B cell (primary cell): ENCODE measurements at regions not wholly inside any gene's neighbourhood (a gene's known extent, or its start where the extent isn't known, plus 50 kb on each side); places are given as distances from the start of the nearest gene placed in this dataset.
"Not testable (repeated sequence)": the region's sequence is repeated elsewhere in the genome, so short reads cannot be mapped to it uniquely, and the experiment has no call there.

Experiments
- ATAC-seq: fragments of 200-7000 bp; cut with Tn5 transposase; one replicate; pipeline ENCODE4 v1.10.0; 2021; ENCODE audit warnings: low read depth, mild to moderate bottlenecking, moderate number of reproducible peaks, moderate library complexity
- CTCF ChIA-PET: fragments of 350-600 bp; sonication (Branson Sonifier 250); formaldehyde crosslinking; loops from one replicate; lab custom pipeline; 2021; ENCODE audit warnings: antibody characterized with exemption, inconsistent platforms; lab: Charles Lee
- POLR2A ChIA-PET: fragments of 350-600 bp; sonication (Branson Sonifier 250); formaldehyde crosslinking; loops from one replicate; lab custom pipeline; 2021; ENCODE audit warnings: antibody characterized with exemption; lab: Charles Lee
- DNase-seq: peaks from one replicate; pipeline ENCODE4 v3.0.0; 2013
- H2AFZ ChIP-seq: 2 replicates; pipeline ENCODE4 v1.6.1; 2012; ENCODE audit warnings: mild to moderate bottlenecking, low read depth, low read length; ENCODE audit not compliant: insufficient read depth, poor library complexity, severe bottlenecking
- H3K27ac ChIP-seq, 2 donors: 1 replicate in 1 of 2; 2 replicates in 1 of 2; pipeline ENCODE4 v1.5.1; 2012 to 2013; ENCODE audit warnings: low read length in 2 of 2, mild to moderate bottlenecking in 2 of 2, moderate library complexity in 1 of 2
- H3K27me3 ChIP-seq, 4 experiments: fragments of 200-600 bp in 1 of 4; sonication (generic) in 1 of 4; replicated peaks in 1 of 4; 1 replicate in 2 of 4; 2 replicates in 2 of 4; pipeline versions ENCODE4 v1.6.1 to v1.7.0; 2013 to 2016; ENCODE audit warnings: low read length in 3 of 4, mild to moderate bottlenecking in 2 of 4, mixed read lengths in 1 of 4, moderate library complexity in 1 of 4; ENCODE audit not compliant: insufficient read depth in 4 of 4, control insufficient read depth in 3 of 4; ENCODE audit errors: control extremely low read depth in 1 of 4
- H3K36me3 ChIP-seq, 2 experiments: replicated peaks in 1 of 2; 1 replicate in 1 of 2; 2 replicates in 1 of 2; pipeline versions ENCODE4 v1.6.1 to v1.7.1; 2013; ENCODE audit warnings: low read length in 1 of 2; ENCODE audit not compliant: insufficient read depth in 2 of 2, control insufficient read depth in 1 of 2; ENCODE audit errors: control extremely low read depth in 1 of 2, extremely low read depth in 1 of 2
- H3K4me1 ChIP-seq, 2 donors: fragments of 200-600 bp in 1 of 2; sonication (generic) in 1 of 2; 1 replicate in 1 of 2; 2 replicates in 1 of 2; pipeline versions ENCODE4 v1.5.1 to v1.6.1; 2013 to 2017; ENCODE audit warnings: low read length in 2 of 2; ENCODE audit not compliant: control insufficient read depth in 2 of 2, insufficient read depth in 2 of 2
- H3K4me2 ChIP-seq: replicated peaks from 2 replicates; pipeline ENCODE3; 2012; ENCODE audit warnings: mild to moderate bottlenecking, low read depth, low read length; ENCODE audit not compliant: poor library complexity, severe bottlenecking
- H3K4me3 ChIP-seq, 5 experiments: fragments of 200-600 bp in 1 of 5; sonication (generic) in 1 of 5; 1 replicate in 3 of 5; 2 replicates in 2 of 5; pipeline versions ENCODE4 v1.5.1 to v1.7.0; 2011 to 2016; ENCODE audit warnings: low read length in 4 of 5, mild to moderate bottlenecking in 4 of 5, low read depth in 2 of 5, control low read depth in 1 of 5, moderate library complexity in 1 of 5; ENCODE audit not compliant: insufficient read depth in 1 of 5; ENCODE audit errors: control extremely low read depth in 1 of 5, extremely low read depth in 1 of 5
- H3K79me2 ChIP-seq: fragments of 200-600 bp; sonication (generic); one replicate; pipeline ENCODE4 v1.6.0; 2016; ENCODE audit warnings: low read length; ENCODE audit not compliant: control insufficient read depth, insufficient read depth
- H3K9ac ChIP-seq: fragments of 200-600 bp; sonication (generic); 2 replicates; pipeline ENCODE4 v1.6.1; 2017; ENCODE audit warnings: mild to moderate bottlenecking, low read length, moderate library complexity
- H3K9me3 ChIP-seq, 3 donors: one replicate each; pipeline versions ENCODE4 v1.6.1 to v1.7.1; 2013; ENCODE audit warnings: low read length in 2 of 3; ENCODE audit not compliant: control insufficient read depth in 2 of 3, insufficient read depth in 1 of 3; ENCODE audit errors: control extremely low read depth in 1 of 3
- H4K20me1 ChIP-seq: 2 replicates; pipeline ENCODE4 v1.6.0; 2012; ENCODE audit warnings: mild to moderate bottlenecking, low read length; ENCODE audit not compliant: insufficient read depth, control insufficient read depth, poor library complexity, severe bottlenecking
- H3K27ac Mint-ChIP-seq: one replicate; pipeline ENCODE4 v1.8.0; 2021; ENCODE audit warnings: mixed read lengths
- H3K27me3 Mint-ChIP-seq: one replicate; pipeline ENCODE4 v1.8.0; 2021; ENCODE audit warnings: mixed read lengths
- H3K4me1 Mint-ChIP-seq: one replicate; pipeline ENCODE4 v1.8.0; 2021; ENCODE audit warnings: mixed read lengths
- H3K4me3 Mint-ChIP-seq: one replicate; pipeline ENCODE4 v1.8.0; 2021; ENCODE audit warnings: mixed read lengths
- H3K9me3 Mint-ChIP-seq: one replicate; pipeline ENCODE4 v1.8.0; 2022; ENCODE audit warnings: mixed read lengths; ENCODE audit not compliant: insufficient read depth
- CTCF ChIP-seq: fragments of 200-600 bp; IDR thresholded peaks from one replicate; pipeline ENCODE4 v1.8.0; 2022; ENCODE audit warnings: antibody characterized with exemption, mild to moderate bottlenecking
- EZH2 ChIP-seq: IDR thresholded peaks from 2 replicates; pipeline ENCODE4 v1.6.1; 2012; ENCODE audit warnings: borderline replicate concordance, low read depth, mild to moderate bottlenecking, moderate library complexity, low read length; ENCODE audit not compliant: insufficient read depth, poor library complexity, severe bottlenecking
- WGBS: methylation state at CpG from one replicate; pipeline ENCODE4 v1.1.5; 2013; ENCODE audit warnings: missing lambda C conversion rate; ENCODE audit not compliant: insufficient coverage; 5-methylcytosine and 5-hydroxymethylcytosine counted together
- intact Hi-C: fragments of 100-400 bp; cut with micrococcal nuclease; formaldehyde crosslinking; loops from one replicate; pipeline ENCODE4 v1.10.0; 2022

- Mint-ChIP-seq H3K4me3 (no peak overlapping the region), H3K27me3 (no peaks in the 10 kb centered on the region), H3K27ac (no peak overlapping the region), H3K9me3 (no peaks in the 10 kb centered on the region), H3K4me1 (peaks cover 2% of the 10 kb centered on the region)
- no peak overlapping the region for H3K27ac ChIP-seq
- H3K79me2 ChIP-seq = no peaks in the 10 kb centered on the region
- ATAC-seq = no peak
- H4K20me1 ChIP-seq = no peaks in the 10 kb centered on the region
- no peak for TF ChIP-seq EZH2
- no peak for TF ChIP-seq CTCF
- DNase-seq = no peak
- H3K9me3 ChIP-seq = peaks cover 0 to 4% (median 0%) of the 10 kb centered on the region in 3 donors
- no peak overlapping the region for H2AFZ ChIP-seq
- ChIA-PET POLR2A (interaction anchor here (0.6 kb wide), 1 partner anchor 388 kb away, joined by 3 read pairs; no protein-coding TSS in a partner anchor), CTCF (interaction anchor here (1.0 kb wide), 1 partner anchor 9 kb away, joined by 4 read pairs; no protein-coding TSS in a partner anchor)
- H3K4me3 ChIP-seq = no peak overlapping the region
- H3K27me3 ChIP-seq = no peaks in the 10 kb centered on the region
- no peaks in the 10 kb centered on the region for H3K36me3 ChIP-seq
- no peak overlapping the region for H3K4me2 ChIP-seq
- no CpG with 5 or more reads among the region's 7 CpGs for whole genome bisulfite sequencing
- no peak overlapping the region for H3K9ac ChIP-seq
- intact Hi-C loops = no loop called here
- peaks cover 0 to 3% of the 10 kb centered on the region in 2 donors for H3K4me1 ChIP-seq
These were observed 169.4 kb upstream of the ANKRD55 start for GRCh38 chr5:56402266-56403220.

- ATAC-seq, H3K27ac Mint-ChIP-seq, H4K20me1 ChIP-seq, H3K4me1 ChIP-seq, H3K9ac ChIP-seq, H3K4me2 ChIP-seq, H3K36me3 ChIP-seq, DNase-seq, H3K79me2 ChIP-seq, H3K4me3 ChIP-seq, intact Hi-C loops, H3K27ac ChIP-seq, H3K4me1 Mint-ChIP-seq, H3K27me3 Mint-ChIP-seq, POLR2A ChIA-PET, CTCF ChIA-PET, H3K27me3 ChIP-seq, H3K4me3 Mint-ChIP-seq, H2AFZ ChIP-seq: not testable (repeated sequence)
- H3K9me3 Mint-ChIP-seq = peaks cover 12% of the 10 kb centered on the region
- H3K9me3 ChIP-seq = peaks cover 3 to 15% (median 14%) of the 10 kb centered on the region in 3 donors
- WGBS = 96% methylated on average over 21 of the region's 24 CpGs
These were observed 164.7 kb upstream of the ANKRD55 start for GRCh38 chr5:56397796-56398195.
